ENCODE measurements at regions not wholly inside any gene's neighbourhood (a gene's known extent, or its start where the extent isn't known, plus 50 kb on each side); places are given as distances from the start of the nearest gene placed in this dataset.
"Not testable (repeated sequence)": the region's sequence is repeated elsewhere in the genome, so short reads cannot be mapped to it uniquely, and the experiment has no call there.

- no peak overlapping the region for H3K4me3 ChIP-seq (ENCODE audit: low read length in 2 of 2)
- no peaks in the 10 kb centered on the region for H3K4me1 ChIP-seq (ENCODE audit: control insufficient read depth in 1 of 2, insufficient read depth in 2 of 2, low read length in 2 of 2)
- H3K27me3 ChIP-seq (ENCODE audit: control insufficient read depth in 1 of 2, insufficient read depth in 2 of 2, low read length in 1 of 2) = no peaks in the 10 kb centered on the region
- H3K9me3 ChIP-seq (ENCODE audit: control insufficient read depth, low read length) = no peaks in the 10 kb centered on the region
- WGBS, 2 donors = 35 to 50% methylated on average over 1 of the region's 1 CpG
- intact Hi-C loops (cut with DNase I) = no loop called here
- ATAC-seq (ENCODE audit: low FRiP score) (no peak), DNase-seq (no peak)
- H3K36me3 ChIP-seq (ENCODE audit: control insufficient read depth in 1 of 2, insufficient read depth in 2 of 2, low read length in 1 of 2) = no peaks in the 10 kb centered on the region
- H3K27ac ChIP-seq (ENCODE audit: low read depth in 1 of 2, low read length in 2 of 2) = no peak overlapping the region
These were observed 1534.5 kb downstream of the DPP10 start for GRCh38 chr2:115976916-115977315.

GRCh38 chr2:115999039-115999438 is 1556.6 kb downstream of the DPP10 start:
- 82 to 89% methylated on average over 4 of the region's 4 CpGs for WGBS, 2 donors
- Histone ChIP-seq H3K4me1 (ENCODE audit: control insufficient read depth in 1 of 2, insufficient read depth in 2 of 2, low read length in 2 of 2) (no peaks in the 10 kb centered on the region), H3K36me3 (ENCODE audit: control insufficient read depth in 1 of 2, insufficient read depth in 2 of 2, low read length in 1 of 2) (no peaks in the 10 kb centered on the region), H3K27me3 (ENCODE audit: control insufficient read depth in 1 of 2, insufficient read depth in 2 of 2, low read length in 1 of 2) (no peaks in the 10 kb centered on the region), H3K27ac (ENCODE audit: low read depth in 1 of 2, low read length in 2 of 2) (no peak overlapping the region), H3K9me3 (ENCODE audit: control insufficient read depth, low read length) (peaks cover 2% of the 10 kb centered on the region), H3K4me3 (ENCODE audit: low read length in 2 of 2) (no peak overlapping the region)
- DNase-seq (no peak), ATAC-seq (ENCODE audit: low FRiP score) (no peak)
- intact Hi-C loops (cut with DNase I) = no loop called here

- Histone ChIP-seq H3K36me3 (ENCODE audit: control insufficient read depth in 1 of 2, insufficient read depth in 2 of 2, low read length in 1 of 2) (no peaks in the 10 kb centered on the region), H3K4me1 (ENCODE audit: control insufficient read depth in 1 of 2, insufficient read depth in 2 of 2, low read length in 2 of 2) (no peaks in the 10 kb centered on the region), H3K27ac (ENCODE audit: low read depth in 1 of 2, low read length in 2 of 2) (no peak overlapping the region), H3K27me3 (ENCODE audit: control insufficient read depth in 1 of 2, insufficient read depth in 2 of 2, low read length in 1 of 2) (no peaks in the 10 kb centered on the region), H3K4me3 (ENCODE audit: low read length in 2 of 2) (no peak overlapping the region), H3K9me3 (ENCODE audit: control insufficient read depth, low read length) (no peaks in the 10 kb centered on the region)
- ATAC-seq (ENCODE audit: low FRiP score) (no peak), DNase-seq (no peak)
- intact Hi-C loops (cut with DNase I) = no loop called here
- 9 to 11% methylated on average over 2 of the region's 2 CpGs for WGBS, 2 donors
These were observed 1580.6 kb downstream of the DPP10 start for GRCh38 chr2:116023026-116023425.

GRCh38 chr2:116038758-116039157 is 1596.3 kb downstream of the DPP10 start:
- DNase-seq; H3K27ac ChIP-seq (ENCODE audit: low read depth in 1 of 2, low read length in 2 of 2); H3K36me3 ChIP-seq (ENCODE audit: control insufficient read depth in 1 of 2, insufficient read depth in 2 of 2, low read length in 1 of 2); H3K4me3 ChIP-seq (ENCODE audit: low read length in 2 of 2); intact Hi-C loops (cut with DNase I); ATAC-seq (ENCODE audit: low FRiP score); H3K4me1 ChIP-seq (ENCODE audit: control insufficient read depth in 1 of 2, insufficient read depth in 2 of 2, low read length in 2 of 2); H3K9me3 ChIP-seq (ENCODE audit: control insufficient read depth, low read length); H3K27me3 ChIP-seq (ENCODE audit: control insufficient read depth in 1 of 2, insufficient read depth in 2 of 2, low read length in 1 of 2): not testable (repeated sequence)
- 62 to 79% methylated on average over 1 of the region's 1 CpG for WGBS, 2 donors

GRCh38 chr2:116042530-116042929 is 1600.1 kb downstream of the DPP10 start:
- Histone ChIP-seq H3K9me3 (ENCODE audit: control insufficient read depth, low read length) (no peaks in the 10 kb centered on the region), H3K4me1 (ENCODE audit: control insufficient read depth in 1 of 2, insufficient read depth in 2 of 2, low read length in 2 of 2) (no peaks in the 10 kb centered on the region), H3K4me3 (ENCODE audit: low read length in 2 of 2) (no peak overlapping the region), H3K36me3 (ENCODE audit: control insufficient read depth in 1 of 2, insufficient read depth in 2 of 2, low read length in 1 of 2) (no peaks in the 10 kb centered on the region), H3K27me3 (ENCODE audit: control insufficient read depth in 1 of 2, insufficient read depth in 2 of 2, low read length in 1 of 2) (peaks cover 0 to 2% of the 10 kb centered on the region in 2 donors), H3K27ac (ENCODE audit: low read depth in 1 of 2, low read length in 2 of 2) (no peak overlapping the region)
- DNase-seq (no peak), ATAC-seq (ENCODE audit: low FRiP score) (no peak)
- 9 to 15% methylated on average over 1 of the region's 1 CpG for WGBS, 2 donors
- intact Hi-C loops (cut with DNase I) = no loop called here

- no peaks in the 10 kb centered on the region for H3K27me3 ChIP-seq (ENCODE audit: control insufficient read depth in 1 of 2, insufficient read depth in 2 of 2, low read length in 1 of 2)
- H3K4me3 ChIP-seq (ENCODE audit: low read length in 2 of 2) = no peak overlapping the region
- ATAC-seq (ENCODE audit: low FRiP score) (no peak), DNase-seq (no peak)
- no peaks in the 10 kb centered on the region for H3K36me3 ChIP-seq (ENCODE audit: control insufficient read depth in 1 of 2, insufficient read depth in 2 of 2, low read length in 1 of 2)
- H3K4me1 ChIP-seq (ENCODE audit: control insufficient read depth in 1 of 2, insufficient read depth in 2 of 2, low read length in 2 of 2) = no peaks in the 10 kb centered on the region
- 56 to 60% methylated on average over 2 of the region's 2 CpGs for WGBS, 2 donors
- intact Hi-C loops (cut with DNase I) = no loop called here
- no peaks in the 10 kb centered on the region for H3K9me3 ChIP-seq (ENCODE audit: control insufficient read depth, low read length)
- no peak overlapping the region for H3K27ac ChIP-seq (ENCODE audit: low read depth in 1 of 2, low read length in 2 of 2)
These were observed 1615.1 kb downstream of the DPP10 start for GRCh38 chr2:116057538-116057937.

- Histone ChIP-seq H3K27ac (ENCODE audit: low read depth in 1 of 2, low read length in 2 of 2) (no peak overlapping the region), H3K4me3 (ENCODE audit: low read length in 2 of 2) (no peak overlapping the region), H3K36me3 (ENCODE audit: control insufficient read depth in 1 of 2, insufficient read depth in 2 of 2, low read length in 1 of 2) (no peaks in the 10 kb centered on the region), H3K27me3 (ENCODE audit: control insufficient read depth in 1 of 2, insufficient read depth in 2 of 2, low read length in 1 of 2) (no peaks in the 10 kb centered on the region), H3K4me1 (ENCODE audit: control insufficient read depth in 1 of 2, insufficient read depth in 2 of 2, low read length in 2 of 2) (no peaks in the 10 kb centered on the region), H3K9me3 (ENCODE audit: control insufficient read depth, low read length) (no peaks in the 10 kb centered on the region)
- intact Hi-C loops (cut with DNase I) = no loop called here
- DNase-seq (no peak), ATAC-seq (ENCODE audit: low FRiP score) (no peak)
- 57 to 63% methylated on average over 5 of the region's 5 CpGs for WGBS, 2 donors
These were observed 1618.6 kb downstream of the DPP10 start for GRCh38 chr2:116061023-116061422.

- WGBS, 2 donors = 64% methylated on average over 2 of the region's 2 CpGs
- Histone ChIP-seq H3K4me3 (ENCODE audit: low read length in 2 of 2) (no peak overlapping the region), H3K27ac (ENCODE audit: low read depth in 1 of 2, low read length in 2 of 2) (no peak overlapping the region), H3K4me1 (ENCODE audit: control insufficient read depth in 1 of 2, insufficient read depth in 2 of 2, low read length in 2 of 2) (no peaks in the 10 kb centered on the region), H3K9me3 (ENCODE audit: control insufficient read depth, low read length) (peaks cover 1% of the 10 kb centered on the region), H3K36me3 (ENCODE audit: control insufficient read depth in 1 of 2, insufficient read depth in 2 of 2, low read length in 1 of 2) (no peaks in the 10 kb centered on the region), H3K27me3 (ENCODE audit: control insufficient read depth in 1 of 2, insufficient read depth in 2 of 2, low read length in 1 of 2) (no peaks in the 10 kb centered on the region)
- DNase-seq (no peak), ATAC-seq (ENCODE audit: low FRiP score) (no peak)
- intact Hi-C loops (cut with DNase I) = no loop called here
These were observed 1631.3 kb downstream of the DPP10 start for GRCh38 chr2:116073731-116074130.

- no peaks in the 10 kb centered on the region for H3K4me1 ChIP-seq (ENCODE audit: control insufficient read depth in 1 of 2, insufficient read depth in 2 of 2, low read length in 2 of 2)
- H3K27ac ChIP-seq (ENCODE audit: low read depth in 1 of 2, low read length in 2 of 2) = no peak overlapping the region
- WGBS, 2 donors = 73 to 75% methylated on average over 4 of the region's 4 CpGs
- H3K4me3 ChIP-seq (ENCODE audit: low read length in 2 of 2) = no peak overlapping the region
- H3K27me3 ChIP-seq (ENCODE audit: control insufficient read depth in 1 of 2, insufficient read depth in 2 of 2, low read length in 1 of 2) = no peaks in the 10 kb centered on the region
- ATAC-seq (ENCODE audit: low FRiP score) (no peak), DNase-seq (no peak)
- intact Hi-C loops (cut with DNase I) = no loop called here
- H3K9me3 ChIP-seq (ENCODE audit: control insufficient read depth, low read length) = peaks cover 1% of the 10 kb centered on the region
- no peaks in the 10 kb centered on the region for H3K36me3 ChIP-seq (ENCODE audit: control insufficient read depth in 1 of 2, insufficient read depth in 2 of 2, low read length in 1 of 2)
These were observed 1631.7 kb downstream of the DPP10 start for GRCh38 chr2:116074161-116074560.

All from aorta (tissue), 5 donors.